B cell (primary cell): ENCODE measurements at regions not wholly inside any gene's neighbourhood (a gene's known extent, or its start where the extent isn't known, plus 50 kb on each side); places are given as distances from the start of the nearest gene placed in this dataset.

Source experiments
- EZH2 ChIP-seq: IDR thresholded peaks from 2 replicates; pipeline ENCODE4 v1.6.1; 2012; ENCODE audit warnings: borderline replicate concordance, low read depth, mild to moderate bottlenecking, moderate library complexity, low read length; ENCODE audit not compliant: insufficient read depth, poor library complexity, severe bottlenecking
- TF ChIP-seq, protein P1 (sequence below): fragments of 200-600 bp; IDR thresholded peaks from one replicate; pipeline ENCODE4 v1.8.0; 2022; ENCODE audit warnings: antibody characterized with exemption, mild to moderate bottlenecking

DNA sequence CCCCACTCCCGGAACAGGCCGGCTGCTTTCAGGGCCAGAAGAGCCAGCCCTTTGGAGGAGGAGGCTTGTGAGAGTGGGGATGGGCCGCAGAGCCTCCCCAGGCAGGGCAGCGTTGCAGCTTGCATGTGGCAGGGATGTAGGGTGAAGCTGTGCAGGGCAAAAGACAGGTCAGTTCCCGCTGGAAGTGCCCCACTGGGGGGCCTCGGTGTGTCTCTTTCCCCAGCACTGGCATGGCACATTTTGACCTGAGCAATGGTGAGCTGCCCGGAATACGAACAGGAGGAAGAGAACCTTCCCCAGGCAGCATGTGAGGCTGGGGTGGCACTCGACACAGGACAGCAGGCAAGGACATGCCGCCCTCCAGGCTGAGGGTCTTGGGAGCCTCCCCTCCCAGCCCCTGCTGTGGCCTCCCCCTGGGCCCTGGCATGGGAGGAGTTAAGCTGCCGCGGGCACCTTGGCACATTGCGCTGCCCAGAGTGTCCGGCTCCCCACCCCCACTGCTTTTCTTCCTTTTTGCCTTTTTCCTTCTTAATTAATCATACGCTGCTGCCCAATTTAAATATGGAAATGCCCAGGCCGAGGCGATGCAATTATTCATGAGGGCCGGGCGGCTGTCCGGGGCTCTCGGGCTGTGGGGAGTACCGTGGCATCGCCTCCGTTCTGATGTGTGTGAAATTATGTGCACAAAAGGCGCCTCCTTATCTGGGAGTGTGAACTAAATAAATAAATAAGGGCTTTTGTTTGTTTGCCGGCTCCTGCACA lies 76.0 kb upstream of the WNT7B start:
- TF ChIP-seq, protein P1, sequence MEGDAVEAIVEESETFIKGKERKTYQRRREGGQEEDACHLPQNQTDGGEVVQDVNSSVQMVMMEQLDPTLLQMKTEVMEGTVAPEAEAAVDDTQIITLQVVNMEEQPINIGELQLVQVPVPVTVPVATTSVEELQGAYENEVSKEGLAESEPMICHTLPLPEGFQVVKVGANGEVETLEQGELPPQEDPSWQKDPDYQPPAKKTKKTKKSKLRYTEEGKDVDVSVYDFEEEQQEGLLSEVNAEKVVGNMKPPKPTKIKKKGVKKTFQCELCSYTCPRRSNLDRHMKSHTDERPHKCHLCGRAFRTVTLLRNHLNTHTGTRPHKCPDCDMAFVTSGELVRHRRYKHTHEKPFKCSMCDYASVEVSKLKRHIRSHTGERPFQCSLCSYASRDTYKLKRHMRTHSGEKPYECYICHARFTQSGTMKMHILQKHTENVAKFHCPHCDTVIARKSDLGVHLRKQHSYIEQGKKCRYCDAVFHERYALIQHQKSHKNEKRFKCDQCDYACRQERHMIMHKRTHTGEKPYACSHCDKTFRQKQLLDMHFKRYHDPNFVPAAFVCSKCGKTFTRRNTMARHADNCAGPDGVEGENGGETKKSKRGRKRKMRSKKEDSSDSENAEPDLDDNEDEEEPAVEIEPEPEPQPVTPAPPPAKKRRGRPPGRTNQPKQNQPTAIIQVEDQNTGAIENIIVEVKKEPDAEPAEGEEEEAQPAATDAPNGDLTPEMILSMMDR = no peak
- no peak for TF ChIP-seq EZH2
